ENCODE measurements at regions not wholly inside any gene's neighbourhood (a gene's known extent, or its start where the extent isn't known, plus 50 kb on each side); places are given as distances from the start of the nearest gene placed in this dataset.

DNA sequence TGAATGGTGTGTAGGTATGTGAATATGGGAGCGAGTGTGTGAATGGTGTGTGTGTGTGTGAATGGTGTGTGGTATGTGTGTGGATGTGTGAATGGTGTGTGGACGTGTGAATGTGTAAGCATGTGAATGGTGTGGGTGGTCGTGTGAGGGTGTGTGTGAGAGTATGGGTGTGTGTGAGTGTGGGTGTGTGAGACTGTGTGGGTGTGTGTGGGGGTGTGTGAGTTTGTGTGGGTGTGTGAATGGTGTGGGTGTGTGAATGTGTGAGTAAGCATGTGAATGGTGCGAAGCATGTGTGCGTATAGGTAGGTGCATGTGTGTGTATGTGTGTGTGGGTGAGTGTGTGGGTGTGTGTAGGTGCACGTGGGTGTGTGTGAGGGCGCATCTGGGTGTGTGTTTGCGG lies 160.7 kb upstream of the COBL start:
- H3K4me1 ChIP-seq (ENCODE audit: insufficient read depth, poor library complexity, severe bottlenecking), result no peaks in the 10 kb centered on the region
- ATAC-seq (ENCODE audit: low read depth), result no peak
- H3K36me3 ChIP-seq (ENCODE audit: low read depth), result no peaks in the 10 kb centered on the region
- peaks cover 4% of the 10 kb centered on the region for H3K27me3 ChIP-seq (ENCODE audit: insufficient read depth, poor library complexity, severe bottlenecking)
- TF ChIP-seq, protein P1, sequence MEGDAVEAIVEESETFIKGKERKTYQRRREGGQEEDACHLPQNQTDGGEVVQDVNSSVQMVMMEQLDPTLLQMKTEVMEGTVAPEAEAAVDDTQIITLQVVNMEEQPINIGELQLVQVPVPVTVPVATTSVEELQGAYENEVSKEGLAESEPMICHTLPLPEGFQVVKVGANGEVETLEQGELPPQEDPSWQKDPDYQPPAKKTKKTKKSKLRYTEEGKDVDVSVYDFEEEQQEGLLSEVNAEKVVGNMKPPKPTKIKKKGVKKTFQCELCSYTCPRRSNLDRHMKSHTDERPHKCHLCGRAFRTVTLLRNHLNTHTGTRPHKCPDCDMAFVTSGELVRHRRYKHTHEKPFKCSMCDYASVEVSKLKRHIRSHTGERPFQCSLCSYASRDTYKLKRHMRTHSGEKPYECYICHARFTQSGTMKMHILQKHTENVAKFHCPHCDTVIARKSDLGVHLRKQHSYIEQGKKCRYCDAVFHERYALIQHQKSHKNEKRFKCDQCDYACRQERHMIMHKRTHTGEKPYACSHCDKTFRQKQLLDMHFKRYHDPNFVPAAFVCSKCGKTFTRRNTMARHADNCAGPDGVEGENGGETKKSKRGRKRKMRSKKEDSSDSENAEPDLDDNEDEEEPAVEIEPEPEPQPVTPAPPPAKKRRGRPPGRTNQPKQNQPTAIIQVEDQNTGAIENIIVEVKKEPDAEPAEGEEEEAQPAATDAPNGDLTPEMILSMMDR (IDR thresholded peaks at IDR 0.05; ENCODE audit: poor library complexity, severe bottlenecking), result no peak
- H3K4me3 ChIP-seq (ENCODE audit: severe bottlenecking), result no peak overlapping the region
- no peak overlapping the region for H3K27ac ChIP-seq (ENCODE audit: poor library complexity, severe bottlenecking)
- DNase-seq (ENCODE audit: low spot score), result no peak
- H3K9me3 ChIP-seq (ENCODE audit: severe bottlenecking), result no peaks in the 10 kb centered on the region

DNA sequence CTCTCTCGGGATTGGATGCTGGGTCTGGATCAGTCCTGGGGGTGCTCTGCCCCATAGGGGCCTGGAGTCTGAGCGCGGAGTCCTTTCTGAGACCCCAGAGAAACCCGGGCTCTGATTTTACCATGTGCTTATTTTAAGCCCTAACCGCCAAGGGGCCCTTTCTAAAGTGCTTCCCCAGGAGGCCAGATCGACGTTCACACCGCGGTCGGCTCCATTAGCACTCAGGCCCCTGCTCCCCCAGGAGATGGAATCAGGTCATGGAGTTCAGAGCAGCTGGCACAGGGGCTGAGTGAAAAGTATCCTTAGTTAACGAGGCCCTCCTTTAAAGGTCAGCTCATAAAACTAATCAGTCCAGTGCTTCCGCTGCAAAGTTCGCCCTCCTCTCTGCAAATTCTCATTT lies 159.4 kb upstream of the COBL start:
- Histone ChIP-seq H3K4me1 (ENCODE audit: insufficient read depth, poor library complexity, severe bottlenecking) (no peaks in the 10 kb centered on the region), H3K4me3 (ENCODE audit: severe bottlenecking) (no peak overlapping the region), H3K9me3 (ENCODE audit: severe bottlenecking) (no peaks in the 10 kb centered on the region), H3K27me3 (ENCODE audit: insufficient read depth, poor library complexity, severe bottlenecking) (peaks cover 17% of the 10 kb centered on the region), H3K36me3 (ENCODE audit: low read depth) (no peaks in the 10 kb centered on the region), H3K27ac (ENCODE audit: poor library complexity, severe bottlenecking) (no peak overlapping the region)
- TF ChIP-seq, protein P1 (IDR thresholded peaks at IDR 0.05; ENCODE audit: poor library complexity, severe bottlenecking), result no peak
- DNase-seq (ENCODE audit: low spot score) (no peak), ATAC-seq (ENCODE audit: low read depth) (no peak)

DNA sequence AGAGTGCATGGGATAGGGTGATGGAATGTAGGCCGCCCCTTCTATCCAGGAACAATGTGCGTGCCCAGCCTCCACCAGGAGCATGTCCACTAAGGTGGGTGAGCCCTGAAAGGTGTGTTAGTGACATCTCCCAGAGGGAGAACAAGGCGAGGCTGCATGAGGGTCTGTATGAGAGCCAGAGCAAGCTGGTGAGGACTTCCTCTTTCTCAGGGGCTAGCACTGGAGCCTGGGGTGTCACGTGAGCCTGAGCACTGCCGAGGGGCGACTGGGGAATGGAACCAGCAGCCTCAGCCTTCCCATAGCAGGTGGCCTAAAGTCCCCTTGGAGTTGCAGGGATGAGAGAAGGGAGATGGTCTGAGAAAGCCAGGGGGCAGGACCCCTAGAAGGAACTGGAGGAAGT lies 156.3 kb upstream of the COBL start:
- ATAC-seq (ENCODE audit: low read depth), result no peak
- Histone ChIP-seq H3K36me3 (ENCODE audit: low read depth) (no peaks in the 10 kb centered on the region), H3K4me1 (ENCODE audit: insufficient read depth, poor library complexity, severe bottlenecking) (no peaks in the 10 kb centered on the region), H3K27ac (ENCODE audit: poor library complexity, severe bottlenecking) (no peak overlapping the region), H3K27me3 (ENCODE audit: insufficient read depth, poor library complexity, severe bottlenecking) (peaks cover 34% of the 10 kb centered on the region), H3K9me3 (ENCODE audit: severe bottlenecking) (no peaks in the 10 kb centered on the region), H3K4me3 (ENCODE audit: severe bottlenecking) (no peak overlapping the region)
- DNase-seq (ENCODE audit: low spot score), result no peak
- TF ChIP-seq, protein P1 (IDR thresholded peaks at IDR 0.05; ENCODE audit: poor library complexity, severe bottlenecking), result no peak

DNA sequence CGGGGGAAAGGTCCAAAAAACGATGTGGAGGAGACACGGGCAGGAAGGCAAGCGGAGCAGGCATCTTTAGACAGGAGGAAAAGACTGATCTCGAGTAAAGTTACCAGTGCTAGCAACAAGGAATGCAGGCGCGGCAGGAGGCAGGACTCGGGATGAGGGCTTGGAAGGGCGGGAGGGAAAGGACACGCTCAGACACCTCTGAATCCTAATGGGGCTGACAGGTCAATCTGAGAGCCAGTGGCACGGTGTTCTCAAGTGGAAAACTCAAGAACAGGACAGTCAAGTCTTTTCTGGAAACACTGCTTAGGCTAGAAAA lies 155.3 kb upstream of the COBL start:
- H3K4me3 ChIP-seq (ENCODE audit: severe bottlenecking), result no peak overlapping the region
- DNase-seq (ENCODE audit: low spot score), result no peak
- peak; percentile 67; the same call in 1 of the 3 replicates for ATAC-seq (ENCODE audit: low read depth)
- H3K4me1 ChIP-seq (ENCODE audit: insufficient read depth, poor library complexity, severe bottlenecking), result no peaks in the 10 kb centered on the region
- TF ChIP-seq, protein P1 (IDR thresholded peaks at IDR 0.05; ENCODE audit: poor library complexity, severe bottlenecking), result no peak
- H3K27ac ChIP-seq (ENCODE audit: poor library complexity, severe bottlenecking), result no peak overlapping the region
- peaks cover 34% of the 10 kb centered on the region for H3K27me3 ChIP-seq (ENCODE audit: insufficient read depth, poor library complexity, severe bottlenecking)
- no peaks in the 10 kb centered on the region for H3K9me3 ChIP-seq (ENCODE audit: severe bottlenecking)
- H3K36me3 ChIP-seq (ENCODE audit: low read depth), result no peaks in the 10 kb centered on the region

DNA sequence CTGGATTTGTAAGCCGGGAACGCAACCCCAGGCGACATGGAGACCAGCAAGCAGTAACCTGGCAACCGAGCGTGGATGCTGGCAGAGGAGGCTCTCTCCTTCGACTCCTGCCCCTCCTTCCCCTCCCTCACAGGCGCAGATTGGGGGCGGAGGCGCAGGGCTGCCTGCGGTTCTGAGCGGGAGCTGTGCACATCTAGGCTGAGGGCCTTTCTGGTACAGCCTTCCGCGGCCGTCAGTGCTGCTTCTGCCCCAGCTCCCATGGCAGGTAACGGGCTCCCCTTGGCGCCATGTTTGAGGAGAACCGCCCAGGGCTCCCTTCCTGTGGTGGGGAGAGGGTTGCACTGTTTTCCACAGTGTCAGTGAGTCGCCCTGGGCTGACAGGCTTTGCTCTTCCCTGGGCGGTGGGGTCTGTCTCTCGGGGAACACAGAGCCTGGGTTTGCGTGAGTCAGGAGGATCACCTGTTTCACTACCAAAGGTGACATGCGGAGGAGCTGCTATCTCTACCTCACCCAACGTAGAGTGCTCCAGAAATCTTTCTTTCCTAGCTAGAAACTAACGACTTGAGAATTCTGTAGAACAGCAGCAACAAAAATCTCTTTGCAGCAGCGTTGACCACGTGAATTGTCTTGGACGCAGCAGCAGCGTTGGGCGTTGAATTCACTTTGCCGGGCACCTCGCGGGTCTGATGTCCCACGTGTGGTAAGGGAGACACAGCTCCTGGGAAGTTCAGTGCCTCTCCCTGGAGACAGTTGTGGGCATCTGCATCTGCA lies 154.8 kb upstream of the COBL start:
- DNase-seq (ENCODE audit: low spot score) (no peak), ATAC-seq (ENCODE audit: low read depth) (peak; percentile 38; the same call in 2 of the 3 replicates)
- Histone ChIP-seq H3K27me3 (ENCODE audit: insufficient read depth, poor library complexity, severe bottlenecking) (peaks cover 34% of the 10 kb centered on the region), H3K36me3 (ENCODE audit: low read depth) (no peaks in the 10 kb centered on the region), H3K4me1 (ENCODE audit: insufficient read depth, poor library complexity, severe bottlenecking) (no peaks in the 10 kb centered on the region), H3K4me3 (ENCODE audit: severe bottlenecking) (no peak overlapping the region), H3K9me3 (ENCODE audit: severe bottlenecking) (no peaks in the 10 kb centered on the region), H3K27ac (ENCODE audit: poor library complexity, severe bottlenecking) (no peak overlapping the region)
- TF ChIP-seq, protein P1 (IDR thresholded peaks at IDR 0.05; ENCODE audit: poor library complexity, severe bottlenecking), result no peak

All from RWPE2 (cell line).